SK-N-SH (cell line): ENCODE measurements at regions not wholly inside any gene's neighbourhood (a gene's known extent, or its start where the extent isn't known, plus 50 kb on each side); places are given as distances from the start of the nearest gene placed in this dataset.

ENCODE experiments used
- CTCF ChIA-PET: fragments of 300-600, 350-600 bp; formaldehyde crosslinking; extraction: SDS; loops from one replicate; lab custom pipeline; 2021; lab: Yijun Ruan, JAX
- POLR2A ChIA-PET: fragments of 350-600 bp; sonication (Branson Sonifier 250); formaldehyde crosslinking; extraction: SDS; loops from one replicate; lab custom pipeline; 2020; ENCODE audit warnings: antibody characterized with exemption, inconsistent platforms; lab: Yijun Ruan, JAX
- DNase-seq: peaks from one replicate; pipeline ENCODE4 v3.0.0; 2012
- H2AFZ ChIP-seq: fragments of 200-600 bp; sonication (generic); 2 replicates; pipeline ENCODE4 v1.8.1; 2016; ENCODE audit warnings: antibody characterized with exemption, mild to moderate bottlenecking, low read depth
- H3F3A ChIP-seq: fragments of 200-600 bp; sonication (generic); replicated peaks from 2 replicates; pipeline ENCODE3; 2016; ENCODE audit warnings: antibody characterized with exemption, mild to moderate bottlenecking; ENCODE audit not compliant: insufficient read depth
- H3K27ac ChIP-seq, 2 experiments: fragments of 200-500 bp in 1 of 2; fragments of 200-600 bp in 1 of 2; sonication (Bioruptor generic) in 1 of 2; sonication (generic), shearing (Covaris generic) in 1 of 2; 2 replicates each; pipeline versions ENCODE4 v1.5.1 to v1.6.1; 2014 to 2016; ENCODE audit warnings: low read depth in 2 of 2, inconsistent platforms in 1 of 2, low read length in 1 of 2, mild to moderate bottlenecking in 1 of 2, mixed read lengths in 1 of 2
- H3K27me3 ChIP-seq: fragments of 200-600 bp; sonication (generic), shearing (Covaris generic); 2 replicates; pipeline ENCODE4 v1.6.1; 2016; ENCODE audit warnings: mixed run types; ENCODE audit not compliant: insufficient read depth
- H3K36me3 ChIP-seq, 2 experiments: fragments of 200-500 bp in 1 of 2; fragments of 200-600 bp in 1 of 2; sonication (Bioruptor generic) in 1 of 2; sonication (generic) in 1 of 2; replicated peaks in 1 of 2; 2 replicates each; pipeline versions ENCODE3 to v1.5.1; 2014 to 2016; ENCODE audit warnings: low read length in 1 of 2, mild to moderate bottlenecking in 1 of 2; ENCODE audit not compliant: insufficient read depth in 2 of 2, control insufficient read depth in 1 of 2
- H3K4me1 ChIP-seq, 2 experiments: fragments of 200-500 bp in 1 of 2; fragments of 200-600 bp in 1 of 2; sonication (Bioruptor generic) in 1 of 2; sonication (generic), shearing (Covaris generic) in 1 of 2; 2 replicates each; pipeline versions ENCODE4 v1.5.1 to v1.6.1; 2014 to 2016; ENCODE audit warnings: low read depth in 1 of 2, low read length in 1 of 2, mixed run types in 1 of 2; ENCODE audit not compliant: insufficient read depth in 2 of 2, control insufficient read depth in 1 of 2
- H3K4me2 ChIP-seq: fragments of 200-600 bp; sonication (generic), shearing (Covaris generic); 2 replicates; pipeline ENCODE4 v1.6.1; 2017; ENCODE audit warnings: mixed run types
- H3K4me3 ChIP-seq, 2 experiments: fragments of 200-500 bp in 1 of 2; fragments of 200-600 bp in 1 of 2; sonication (Bioruptor generic) in 1 of 2; sonication (generic), shearing (Covaris generic) in 1 of 2; 2 replicates each; pipeline versions ENCODE4 v1.5.1 to v1.8.1; 2014 to 2016; ENCODE audit warnings: low read depth in 2 of 2, inconsistent platforms in 1 of 2, low read length in 1 of 2, mild to moderate bottlenecking in 1 of 2, mixed read lengths in 1 of 2, moderate library complexity in 1 of 2
- H3K79me2 ChIP-seq: fragments of 200-600 bp; sonication (generic); 2 replicates; pipeline ENCODE4 v1.8.1; 2017; ENCODE audit warnings: mild to moderate bottlenecking; ENCODE audit not compliant: insufficient read depth
- H3K9ac ChIP-seq: fragments of 200-600 bp; sonication (generic); 2 replicates; pipeline ENCODE4 v1.6.1; 2017; ENCODE audit warnings: mixed run types
- H3K9me2 ChIP-seq: fragments of 200-600 bp; sonication (generic); 2 replicates; pipeline ENCODE4 v1.6.1; 2017; ENCODE audit warnings: mixed run types
- H3K9me3 ChIP-seq: fragments of 200-600 bp; sonication (generic); 2 replicates; pipeline ENCODE4 v1.6.1; 2017; ENCODE audit warnings: mixed run types, mild to moderate bottlenecking, moderate library complexity
- H4K20me1 ChIP-seq: fragments of 200-600 bp; sonication (generic); 2 replicates; pipeline ENCODE4 v1.6.1; 2017; ENCODE audit warnings: mild to moderate bottlenecking, mixed run types; ENCODE audit not compliant: insufficient read depth
- ELF1 ChIP-seq: IDR thresholded peaks from 2 replicates; pipeline ENCODE4 v1.4.0; 2012
- EZH2phosphoT487 ChIP-seq: fragments of 200-600 bp; sonication (generic); IDR thresholded peaks from 2 replicates; pipeline ENCODE4 v1.6.1; 2017; ENCODE audit warnings: low read depth, mixed run types, mild to moderate bottlenecking, antibody characterized with exemption, moderate library complexity, borderline replicate concordance
- FOSL2 ChIP-seq: IDR thresholded peaks from 2 replicates; pipeline ENCODE4 v1.4.0; 2012; ENCODE audit warnings: low read depth, mild to moderate bottlenecking, moderate library complexity, borderline replicate concordance
- FOXJ3 ChIP-seq: sonication (generic); formaldehyde crosslinking; IDR thresholded peaks from 2 replicates; pipeline ENCODE4 v1.5.1; 2020; ENCODE audit warnings: mild to moderate bottlenecking, missing genetic modification reagents
- FOXM1 ChIP-seq: IDR thresholded peaks from 2 replicates; pipeline ENCODE4 v1.4.0; 2012; ENCODE audit warnings: low read depth, mild to moderate bottlenecking
- GATA2 ChIP-seq: sonication (generic); formaldehyde crosslinking; IDR thresholded peaks from 2 replicates; pipeline ENCODE4 v1.5.0; 2020; ENCODE audit warnings: mild to moderate bottlenecking, missing genetic modification reagents
- JUND ChIP-seq: IDR thresholded peaks from 2 replicates; pipeline ENCODE4 v1.4.0; 2012
- MEF2A ChIP-seq: IDR thresholded peaks from 2 replicates; pipeline ENCODE4 v1.4.0; 2012; ENCODE audit warnings: low read depth, borderline replicate concordance
- NFIC ChIP-seq: IDR thresholded peaks from 2 replicates; pipeline ENCODE4 v1.4.0; 2012; ENCODE audit warnings: borderline replicate concordance
- NRF1 ChIP-seq: IDR thresholded peaks from 2 replicates; pipeline ENCODE4 v1.6.1; 2012; ENCODE audit warnings: low read depth, mild to moderate bottlenecking, low read length
- POLR2AphosphoS5 ChIP-seq: IDR thresholded peaks from 2 replicates; pipeline ENCODE4 v1.6.1; 2012; ENCODE audit warnings: low read depth, low read length
- RAD21 ChIP-seq: IDR thresholded peaks from 2 replicates; pipeline ENCODE4 v1.6.1; 2012; ENCODE audit warnings: mild to moderate bottlenecking, low read length
- RCOR1 ChIP-seq: fragments of 150-350 bp; IDR thresholded peaks from 2 replicates; pipeline ENCODE4 v1.6.1; 2017; ENCODE audit warnings: antibody characterized with exemption, low read length
- RFX5 ChIP-seq: IDR thresholded peaks from 2 replicates; pipeline ENCODE4 v1.6.1; 2012; ENCODE audit warnings: mild to moderate bottlenecking, improper control_type of control experiment, low read length
- SIN3A ChIP-seq: IDR thresholded peaks from 2 replicates; pipeline ENCODE4 v1.6.1; 2012; ENCODE audit warnings: low read depth, mild to moderate bottlenecking, low read length, moderate library complexity, borderline replicate concordance
- TEAD4 ChIP-seq: IDR thresholded peaks from 2 replicates; pipeline ENCODE4 v1.4.0; 2012; ENCODE audit warnings: mild to moderate bottlenecking, borderline replicate concordance; ENCODE audit not compliant: insufficient read depth
- ZBTB33 ChIP-seq: IDR thresholded peaks from 2 replicates; pipeline ENCODE4 v1.4.0; 2012; ENCODE audit warnings: low read depth, borderline replicate concordance
- WGBS: methylation state at CpG from one replicate; pipeline ENCODE4 v1.1.6; 2017; ENCODE audit warnings: low lambda C conversion rate; 5-methylcytosine and 5-hydroxymethylcytosine counted together
- TF ChIP-seq, protein P1 (sequence below): IDR thresholded peaks from 2 replicates; pipeline ENCODE4 v1.4.0; 2012; ENCODE audit warnings: low read depth, borderline replicate concordance
- TF ChIP-seq, protein P2 (sequence below): fragments of 150-350 bp; IDR thresholded peaks from 2 replicates; pipeline ENCODE4 v1.6.1; 2017; ENCODE audit warnings: antibody characterized with exemption, low read length, low read depth, borderline replicate concordance

- Histone ChIP-seq H3F3A (no peaks in the 10 kb centered on the region), H3K9me2 (no peaks in the 10 kb centered on the region), H4K20me1 (no peaks in the 10 kb centered on the region), H3K4me1 (no peaks in the 10 kb centered on the region), H3K79me2 (no peaks in the 10 kb centered on the region), H3K9ac (no peak overlapping the region), H3K36me3 (no peaks in the 10 kb centered on the region), H3K27me3 (no peaks in the 10 kb centered on the region), H2AFZ (no peak overlapping the region), H3K27ac (no peak overlapping the region), H3K4me2 (no peak overlapping the region), H3K4me3 (no peak overlapping the region), H3K9me3 (no peaks in the 10 kb centered on the region)
- DNase-seq = no peak
- TF ChIP-seq RAD21 (no peak), JUND (no peak), NRF1 (no peak), FOXM1 (no peak), FOSL2 (no peak), TEAD4 (no peak), RCOR1 (no peak), SIN3A (no peak), ZBTB33 (no peak), MEF2A (no peak), GATA2 (CRISPR knock-in tag) (no peak), NFIC (no peak), ELF1 (no peak), FOXJ3 (CRISPR knock-in tag) (no peak), POLR2AphosphoS5 (no peak)
- TF ChIP-seq, protein P1, sequence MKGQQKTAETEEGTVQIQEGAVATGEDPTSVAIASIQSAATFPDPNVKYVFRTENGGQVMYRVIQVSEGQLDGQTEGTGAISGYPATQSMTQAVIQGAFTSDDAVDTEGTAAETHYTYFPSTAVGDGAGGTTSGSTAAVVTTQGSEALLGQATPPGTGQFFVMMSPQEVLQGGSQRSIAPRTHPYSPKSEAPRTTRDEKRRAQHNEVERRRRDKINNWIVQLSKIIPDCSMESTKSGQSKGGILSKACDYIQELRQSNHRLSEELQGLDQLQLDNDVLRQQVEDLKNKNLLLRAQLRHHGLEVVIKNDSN = no peak
- POLR2A ChIA-PET = no interaction called here
- CTCF ChIA-PET = no interaction called here
These were observed 477.1 kb upstream of the SPTLC3 start for GRCh38 chr20:12531626-12532025.

DNA sequence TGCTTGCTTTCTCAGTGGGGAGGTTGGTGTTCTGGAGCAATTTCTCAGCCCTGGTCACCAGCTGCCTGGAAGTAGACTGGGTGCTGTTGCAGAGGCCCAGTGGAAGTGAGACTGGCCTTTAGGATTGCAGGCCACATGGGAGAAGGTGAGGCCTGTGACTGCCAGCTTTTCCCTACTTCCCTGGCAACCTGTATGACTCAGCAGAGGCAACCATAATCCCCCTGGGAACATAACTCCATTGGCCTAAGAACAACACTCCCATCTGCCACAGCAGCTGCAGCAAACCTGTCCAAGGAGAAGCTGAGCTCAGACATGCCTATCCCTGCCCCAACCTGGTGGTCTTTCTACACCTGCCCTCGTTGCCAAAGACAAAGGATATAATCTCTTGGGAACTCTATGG lies 473.5 kb upstream of the SPTLC3 start:
- no peaks in the 10 kb centered on the region for H3F3A ChIP-seq
- no peak overlapping the region for H3K4me3 ChIP-seq
- H3K27me3 ChIP-seq = no peaks in the 10 kb centered on the region
- H3K27ac ChIP-seq = no peak overlapping the region
- WGBS = 0% methylated on average over 1 of the region's 1 CpG
- H4K20me1 ChIP-seq = no peaks in the 10 kb centered on the region
- H3K9me3 ChIP-seq = no peaks in the 10 kb centered on the region
- DNase-seq = no peak
- H3K4me1 ChIP-seq = no peaks in the 10 kb centered on the region
- no peaks in the 10 kb centered on the region for H3K79me2 ChIP-seq
- TF ChIP-seq, protein P2, sequence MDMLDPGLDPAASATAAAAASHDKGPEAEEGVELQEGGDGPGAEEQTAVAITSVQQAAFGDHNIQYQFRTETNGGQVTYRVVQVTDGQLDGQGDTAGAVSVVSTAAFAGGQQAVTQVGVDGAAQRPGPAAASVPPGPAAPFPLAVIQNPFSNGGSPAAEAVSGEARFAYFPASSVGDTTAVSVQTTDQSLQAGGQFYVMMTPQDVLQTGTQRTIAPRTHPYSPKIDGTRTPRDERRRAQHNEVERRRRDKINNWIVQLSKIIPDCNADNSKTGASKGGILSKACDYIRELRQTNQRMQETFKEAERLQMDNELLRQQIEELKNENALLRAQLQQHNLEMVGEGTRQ = no peak
- TF ChIP-seq EZH2phosphoT487 = no peak
- TF ChIP-seq RFX5 = no peak
- no peak for TF ChIP-seq MEF2A
- no peak overlapping the region for H3K4me2 ChIP-seq
- ChIA-PET CTCF (no interaction called here), POLR2A (no interaction called here)
- H2AFZ ChIP-seq = no peak overlapping the region
- H3K36me3 ChIP-seq = no peaks in the 10 kb centered on the region
- no peak overlapping the region for H3K9ac ChIP-seq
- no peaks in the 10 kb centered on the region; the same call in 1 of the 2 replicates for H3K9me2 ChIP-seq
